HEK293 (cell line): ENCODE measurements at regions not wholly inside any gene's neighbourhood (a gene's known extent, or its start where the extent isn't known, plus 50 kb on each side); places are given as distances from the start of the nearest gene placed in this dataset.

Source experiments
- CTCF ChIP-seq: fragments of 450-650 bp; formaldehyde crosslinking; IDR thresholded peaks from 2 replicates; pipeline ENCODE4 v1.5.1; 2016; ENCODE audit warnings: missing biosample characterization, missing genetic modification characterization
- KLF1 ChIP-seq: fragments of 450-650 bp; formaldehyde crosslinking; IDR thresholded peaks from 2 replicates; pipeline ENCODE4 v1.5.1; 2016; ENCODE audit warnings: missing biosample characterization, missing genetic modification characterization
- PRDM1 ChIP-seq: fragments of 450-650 bp; formaldehyde crosslinking; IDR thresholded peaks from 2 replicates; pipeline ENCODE4; 2016; ENCODE audit warnings: missing biosample characterization, missing genetic modification characterization
- SALL2 ChIP-seq: fragments of 450-650 bp; formaldehyde crosslinking; IDR thresholded peaks from 2 replicates; pipeline ENCODE4 v1.5.0; 2017; ENCODE audit warnings: missing biosample characterization, mild to moderate bottlenecking, missing genetic modification characterization, borderline replicate concordance
- SETDB1 ChIP-seq: IDR thresholded peaks from one replicate; pipeline ENCODE4 v1.6.1; 2017; ENCODE audit warnings: mild to moderate bottlenecking, low read length, moderate library complexity, mixed read lengths; ENCODE audit not compliant: insufficient read length
- ZBTB11 ChIP-seq: fragments of 450-650 bp; formaldehyde crosslinking; conservative IDR thresholded peaks from 2 replicates; pipeline ENCODE4 v1.5.1; 2016; ENCODE audit warnings: low read depth, missing biosample characterization, missing genetic modification characterization
- ZNF174 ChIP-seq: fragments of 450-650 bp; formaldehyde crosslinking; IDR thresholded peaks from 2 replicates; pipeline ENCODE4 v1.5.0; 2017; ENCODE audit warnings: missing biosample characterization, mild to moderate bottlenecking, missing genetic modification characterization
- ZNF354C ChIP-seq: fragments of 450-650 bp; formaldehyde crosslinking; IDR thresholded peaks from 2 replicates; pipeline ENCODE4 v1.5.1; 2016; ENCODE audit warnings: missing biosample characterization, missing genetic modification characterization, low read depth, borderline replicate concordance
- TF ChIP-seq, protein P1 (sequence below): fragments of 450-650 bp; formaldehyde crosslinking; IDR thresholded peaks from 2 replicates; pipeline ENCODE4 v1.5.1; 2016; ENCODE audit warnings: missing biosample characterization, missing genetic modification characterization
- TF ChIP-seq, protein P2 (sequence below): fragments of 450-650 bp; formaldehyde crosslinking; IDR thresholded peaks from 2 replicates; pipeline ENCODE4 v1.5.1; 2017; ENCODE audit warnings: missing biosample characterization, missing genetic modification characterization
- TF ChIP-seq, protein P3 (sequence below): sonication (generic); formaldehyde crosslinking; IDR thresholded peaks from 2 replicates; pipeline ENCODE4 v1.8.1; 2022; ENCODE audit warnings: mild to moderate bottlenecking, moderate library complexity, missing genetic modification reagents
- TF ChIP-seq, protein P4 (sequence below): fragments of 450-650 bp; formaldehyde crosslinking; IDR thresholded peaks from 2 replicates; pipeline ENCODE4 v1.5.1; 2016; ENCODE audit warnings: missing biosample characterization, missing genetic modification characterization
- TF ChIP-seq, protein P5 (sequence below): fragments of 450-650 bp; formaldehyde crosslinking; IDR thresholded peaks from 2 replicates; pipeline ENCODE4; 2016; ENCODE audit warnings: missing biosample characterization, missing genetic modification characterization

- TF ChIP-seq CTCF = no peak
- TF ChIP-seq ZNF354C (tag by site-specific recombination) = no peak
- TF ChIP-seq SETDB1 = no peak
- TF ChIP-seq ZBTB11 = no peak
- TF ChIP-seq, protein P1, sequence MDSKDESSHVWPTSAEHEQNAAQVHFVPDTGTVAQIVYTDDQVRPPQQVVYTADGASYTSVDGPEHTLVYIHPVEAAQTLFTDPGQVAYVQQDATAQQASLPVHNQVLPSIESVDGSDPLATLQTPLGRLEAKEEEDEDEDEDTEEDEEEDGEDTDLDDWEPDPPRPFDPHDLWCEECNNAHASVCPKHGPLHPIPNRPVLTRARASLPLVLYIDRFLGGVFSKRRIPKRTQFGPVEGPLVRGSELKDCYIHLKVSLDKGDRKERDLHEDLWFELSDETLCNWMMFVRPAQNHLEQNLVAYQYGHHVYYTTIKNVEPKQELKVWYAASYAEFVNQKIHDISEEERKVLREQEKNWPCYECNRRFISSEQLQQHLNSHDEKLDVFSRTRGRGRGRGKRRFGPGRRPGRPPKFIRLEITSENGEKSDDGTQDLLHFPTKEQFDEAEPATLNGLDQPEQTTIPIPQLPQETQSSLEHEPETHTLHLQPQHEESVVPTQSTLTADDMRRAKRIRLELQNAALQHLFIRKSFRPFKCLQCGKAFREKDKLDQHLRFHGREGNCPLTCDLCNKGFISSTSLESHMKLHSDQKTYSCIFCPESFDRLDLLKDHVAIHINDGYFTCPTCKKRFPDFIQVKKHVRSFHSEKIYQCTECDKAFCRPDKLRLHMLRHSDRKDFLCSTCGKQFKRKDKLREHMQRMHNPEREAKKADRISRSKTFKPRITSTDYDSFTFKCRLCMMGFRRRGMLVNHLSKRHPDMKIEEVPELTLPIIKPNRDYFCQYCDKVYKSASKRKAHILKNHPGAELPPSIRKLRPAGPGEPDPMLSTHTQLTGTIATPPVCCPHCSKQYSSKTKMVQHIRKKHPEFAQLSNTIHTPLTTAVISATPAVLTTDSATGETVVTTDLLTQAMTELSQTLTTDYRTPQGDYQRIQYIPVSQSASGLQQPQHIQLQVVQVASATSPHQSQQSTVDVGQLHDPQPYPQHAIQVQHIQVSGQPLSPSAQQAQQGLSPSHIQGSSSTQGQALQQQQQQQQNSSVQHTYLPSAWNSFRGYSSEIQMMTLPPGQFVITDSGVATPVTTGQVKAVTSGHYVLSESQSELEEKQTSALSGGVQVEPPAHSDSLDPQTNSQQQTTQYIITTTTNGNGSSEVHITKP (tag by site-specific recombination) = no peak
- TF ChIP-seq ZNF174 (tag by site-specific recombination) = no peak
- TF ChIP-seq, protein P2, sequence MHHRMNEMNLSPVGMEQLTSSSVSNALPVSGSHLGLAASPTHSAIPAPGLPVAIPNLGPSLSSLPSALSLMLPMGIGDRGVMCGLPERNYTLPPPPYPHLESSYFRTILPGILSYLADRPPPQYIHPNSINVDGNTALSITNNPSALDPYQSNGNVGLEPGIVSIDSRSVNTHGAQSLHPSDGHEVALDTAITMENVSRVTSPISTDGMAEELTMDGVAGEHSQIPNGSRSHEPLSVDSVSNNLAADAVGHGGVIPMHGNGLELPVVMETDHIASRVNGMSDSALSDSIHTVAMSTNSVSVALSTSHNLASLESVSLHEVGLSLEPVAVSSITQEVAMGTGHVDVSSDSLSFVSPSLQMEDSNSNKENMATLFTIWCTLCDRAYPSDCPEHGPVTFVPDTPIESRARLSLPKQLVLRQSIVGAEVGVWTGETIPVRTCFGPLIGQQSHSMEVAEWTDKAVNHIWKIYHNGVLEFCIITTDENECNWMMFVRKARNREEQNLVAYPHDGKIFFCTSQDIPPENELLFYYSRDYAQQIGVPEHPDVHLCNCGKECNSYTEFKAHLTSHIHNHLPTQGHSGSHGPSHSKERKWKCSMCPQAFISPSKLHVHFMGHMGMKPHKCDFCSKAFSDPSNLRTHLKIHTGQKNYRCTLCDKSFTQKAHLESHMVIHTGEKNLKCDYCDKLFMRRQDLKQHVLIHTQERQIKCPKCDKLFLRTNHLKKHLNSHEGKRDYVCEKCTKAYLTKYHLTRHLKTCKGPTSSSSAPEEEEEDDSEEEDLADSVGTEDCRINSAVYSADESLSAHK (tag by site-specific recombination) = no peak
- TF ChIP-seq, protein P3, sequence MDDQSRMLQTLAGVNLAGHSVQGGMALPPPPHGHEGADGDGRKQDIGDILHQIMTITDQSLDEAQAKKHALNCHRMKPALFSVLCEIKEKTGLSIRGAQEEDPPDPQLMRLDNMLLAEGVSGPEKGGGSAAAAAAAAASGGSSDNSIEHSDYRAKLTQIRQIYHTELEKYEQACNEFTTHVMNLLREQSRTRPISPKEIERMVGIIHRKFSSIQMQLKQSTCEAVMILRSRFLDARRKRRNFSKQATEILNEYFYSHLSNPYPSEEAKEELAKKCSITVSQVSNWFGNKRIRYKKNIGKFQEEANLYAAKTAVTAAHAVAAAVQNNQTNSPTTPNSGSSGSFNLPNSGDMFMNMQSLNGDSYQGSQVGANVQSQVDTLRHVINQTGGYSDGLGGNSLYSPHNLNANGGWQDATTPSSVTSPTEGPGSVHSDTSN (CRISPR knock-in tag) = no peak
- TF ChIP-seq, protein P4, sequence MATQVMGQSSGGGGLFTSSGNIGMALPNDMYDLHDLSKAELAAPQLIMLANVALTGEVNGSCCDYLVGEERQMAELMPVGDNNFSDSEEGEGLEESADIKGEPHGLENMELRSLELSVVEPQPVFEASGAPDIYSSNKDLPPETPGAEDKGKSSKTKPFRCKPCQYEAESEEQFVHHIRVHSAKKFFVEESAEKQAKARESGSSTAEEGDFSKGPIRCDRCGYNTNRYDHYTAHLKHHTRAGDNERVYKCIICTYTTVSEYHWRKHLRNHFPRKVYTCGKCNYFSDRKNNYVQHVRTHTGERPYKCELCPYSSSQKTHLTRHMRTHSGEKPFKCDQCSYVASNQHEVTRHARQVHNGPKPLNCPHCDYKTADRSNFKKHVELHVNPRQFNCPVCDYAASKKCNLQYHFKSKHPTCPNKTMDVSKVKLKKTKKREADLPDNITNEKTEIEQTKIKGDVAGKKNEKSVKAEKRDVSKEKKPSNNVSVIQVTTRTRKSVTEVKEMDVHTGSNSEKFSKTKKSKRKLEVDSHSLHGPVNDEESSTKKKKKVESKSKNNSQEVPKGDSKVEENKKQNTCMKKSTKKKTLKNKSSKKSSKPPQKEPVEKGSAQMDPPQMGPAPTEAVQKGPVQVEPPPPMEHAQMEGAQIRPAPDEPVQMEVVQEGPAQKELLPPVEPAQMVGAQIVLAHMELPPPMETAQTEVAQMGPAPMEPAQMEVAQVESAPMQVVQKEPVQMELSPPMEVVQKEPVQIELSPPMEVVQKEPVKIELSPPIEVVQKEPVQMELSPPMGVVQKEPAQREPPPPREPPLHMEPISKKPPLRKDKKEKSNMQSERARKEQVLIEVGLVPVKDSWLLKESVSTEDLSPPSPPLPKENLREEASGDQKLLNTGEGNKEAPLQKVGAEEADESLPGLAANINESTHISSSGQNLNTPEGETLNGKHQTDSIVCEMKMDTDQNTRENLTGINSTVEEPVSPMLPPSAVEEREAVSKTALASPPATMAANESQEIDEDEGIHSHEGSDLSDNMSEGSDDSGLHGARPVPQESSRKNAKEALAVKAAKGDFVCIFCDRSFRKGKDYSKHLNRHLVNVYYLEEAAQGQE (tag by site-specific recombination) = no peak
- TF ChIP-seq PRDM1 (tag by site-specific recombination) = no peak
- TF ChIP-seq, protein P5, sequence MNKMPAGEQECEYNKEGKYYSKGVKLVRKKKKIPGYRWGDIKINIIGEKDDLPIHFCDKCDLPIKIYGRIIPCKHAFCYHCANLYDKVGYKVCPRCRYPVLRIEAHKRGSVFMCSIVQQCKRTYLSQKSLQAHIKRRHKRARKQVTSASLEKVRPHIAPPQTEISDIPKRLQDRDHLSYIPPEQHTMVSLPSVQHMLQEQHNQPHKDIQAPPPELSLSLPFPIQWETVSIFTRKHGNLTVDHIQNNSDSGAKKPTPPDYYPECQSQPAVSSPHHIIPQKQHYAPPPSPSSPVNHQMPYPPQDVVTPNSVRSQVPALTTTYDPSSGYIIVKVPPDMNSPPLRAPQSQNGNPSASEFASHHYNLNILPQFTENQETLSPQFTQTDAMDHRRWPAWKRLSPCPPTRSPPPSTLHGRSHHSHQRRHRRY = no peak
- TF ChIP-seq KLF1 (tag by site-specific recombination) = no peak
- no peak for TF ChIP-seq SALL2 (tag by site-specific recombination)
These were observed 114.3 kb upstream of the GALNT17 start for GRCh38 chr7:71017602-71018001.
